GM23338 (cell line): ENCODE measurements at regions not wholly inside any gene's neighbourhood (a gene's known extent, or its start where the extent isn't known, plus 50 kb on each side); places are given as distances from the start of the nearest gene placed in this dataset.

Experiments
- TF ChIP-seq, protein P1 (sequence below), 2 experiments: fragments of 200-600 bp in 1 of 2; sonication (generic) in 1 of 2; conservative IDR thresholded peaks; 2 replicates each; pipeline versions ENCODE4 v1.5.1 to v1.6.1; 2016 to 2017; ENCODE audit warnings: antibody characterized with exemption in 2 of 2, low read depth in 2 of 2, mild to moderate bottlenecking in 2 of 2, moderate library complexity in 1 of 2
- TF ChIP-seq, protein P2 (sequence below): IDR thresholded peaks from 2 replicates; pipeline ENCODE4 v1.6.1; 2016; ENCODE audit warnings: antibody characterized with exemption

DNA sequence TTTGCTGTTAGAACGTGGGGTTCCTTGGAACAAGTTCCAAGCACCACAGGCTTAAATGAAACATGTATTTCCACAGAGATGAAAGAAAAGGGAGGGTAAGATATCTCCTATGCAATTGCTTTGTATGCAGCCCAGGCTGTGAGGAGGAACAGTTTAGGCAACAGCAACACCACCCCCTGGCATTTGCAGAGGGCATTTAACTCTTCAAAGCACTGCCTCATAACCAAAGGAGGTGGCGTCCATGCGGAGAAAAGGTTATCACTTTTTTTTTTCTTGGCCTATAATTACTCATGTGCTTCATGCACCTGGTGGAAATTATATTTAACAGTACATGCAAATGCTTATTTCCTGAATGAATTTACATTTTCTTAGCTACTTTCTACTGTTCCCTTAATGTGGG, 286.0 kb downstream of the LPIN1 start:
- TF ChIP-seq, protein P1, sequence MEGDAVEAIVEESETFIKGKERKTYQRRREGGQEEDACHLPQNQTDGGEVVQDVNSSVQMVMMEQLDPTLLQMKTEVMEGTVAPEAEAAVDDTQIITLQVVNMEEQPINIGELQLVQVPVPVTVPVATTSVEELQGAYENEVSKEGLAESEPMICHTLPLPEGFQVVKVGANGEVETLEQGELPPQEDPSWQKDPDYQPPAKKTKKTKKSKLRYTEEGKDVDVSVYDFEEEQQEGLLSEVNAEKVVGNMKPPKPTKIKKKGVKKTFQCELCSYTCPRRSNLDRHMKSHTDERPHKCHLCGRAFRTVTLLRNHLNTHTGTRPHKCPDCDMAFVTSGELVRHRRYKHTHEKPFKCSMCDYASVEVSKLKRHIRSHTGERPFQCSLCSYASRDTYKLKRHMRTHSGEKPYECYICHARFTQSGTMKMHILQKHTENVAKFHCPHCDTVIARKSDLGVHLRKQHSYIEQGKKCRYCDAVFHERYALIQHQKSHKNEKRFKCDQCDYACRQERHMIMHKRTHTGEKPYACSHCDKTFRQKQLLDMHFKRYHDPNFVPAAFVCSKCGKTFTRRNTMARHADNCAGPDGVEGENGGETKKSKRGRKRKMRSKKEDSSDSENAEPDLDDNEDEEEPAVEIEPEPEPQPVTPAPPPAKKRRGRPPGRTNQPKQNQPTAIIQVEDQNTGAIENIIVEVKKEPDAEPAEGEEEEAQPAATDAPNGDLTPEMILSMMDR (conservative IDR thresholded peaks at IDR 0.05; ENCODE audit: low read depth in 2 of 2) = peak in 1 of 2 experiments; percentile 28; a peak in 2 of 4 replicates
- TF ChIP-seq, protein P2, sequence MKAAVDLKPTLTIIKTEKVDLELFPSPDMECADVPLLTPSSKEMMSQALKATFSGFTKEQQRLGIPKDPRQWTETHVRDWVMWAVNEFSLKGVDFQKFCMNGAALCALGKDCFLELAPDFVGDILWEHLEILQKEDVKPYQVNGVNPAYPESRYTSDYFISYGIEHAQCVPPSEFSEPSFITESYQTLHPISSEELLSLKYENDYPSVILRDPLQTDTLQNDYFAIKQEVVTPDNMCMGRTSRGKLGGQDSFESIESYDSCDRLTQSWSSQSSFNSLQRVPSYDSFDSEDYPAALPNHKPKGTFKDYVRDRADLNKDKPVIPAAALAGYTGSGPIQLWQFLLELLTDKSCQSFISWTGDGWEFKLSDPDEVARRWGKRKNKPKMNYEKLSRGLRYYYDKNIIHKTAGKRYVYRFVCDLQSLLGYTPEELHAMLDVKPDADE = no peak
